ENCODE measurements at regions not wholly inside any gene's neighbourhood (a gene's known extent, or its start where the extent isn't known, plus 50 kb on each side); places are given as distances from the start of the nearest gene placed in this dataset.
"Not testable (repeated sequence)": the region's sequence is repeated elsewhere in the genome, so short reads cannot be mapped to it uniquely, and the experiment has no call there.

DNA sequence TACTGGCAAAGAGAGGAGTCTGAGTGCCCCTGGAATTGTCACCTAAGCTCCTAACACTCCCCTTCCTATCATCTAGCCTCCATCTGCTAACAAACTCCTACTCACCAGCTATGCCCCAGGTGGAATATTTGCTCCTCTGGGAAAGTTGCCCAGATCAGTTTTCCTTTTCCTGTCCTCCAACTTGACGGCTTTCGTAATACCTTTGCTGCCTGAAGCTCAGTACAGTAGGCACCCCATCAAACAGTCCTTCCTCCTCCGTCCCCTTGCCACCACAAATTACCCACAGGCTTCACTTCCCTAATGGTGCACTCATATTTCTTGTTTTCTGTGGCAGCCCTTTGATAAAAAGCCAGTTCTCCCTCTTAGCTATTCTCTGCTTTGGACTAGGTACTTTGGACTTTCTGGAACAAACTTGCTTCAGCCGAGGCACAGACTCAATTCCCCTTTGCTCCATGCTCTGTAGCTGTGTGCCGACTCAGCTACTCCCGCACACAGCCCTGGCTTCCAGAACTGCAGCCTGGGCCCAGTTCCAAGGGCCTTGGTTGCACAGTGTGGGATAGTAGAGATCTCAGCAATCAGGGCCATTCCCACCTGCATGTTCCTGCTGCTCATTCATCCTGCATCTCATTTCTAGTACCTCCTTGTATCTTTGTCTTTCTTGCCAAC is 605.1 kb downstream of the BCOR start:
- Histone ChIP-seq H4K8ac (ENCODE audit: low read depth, low read length) (no peak overlapping the region), H3K4ac (ENCODE audit: low read depth, low read length) (no peak overlapping the region), H3K18ac (ENCODE audit: low read length) (no peak overlapping the region), H4K5ac (ENCODE audit: low read length) (no peak overlapping the region), H2BK15ac (replicated peaks; ENCODE audit: low read depth) (no peak overlapping the region), H2AK5ac (ENCODE audit: low read length) (no peak overlapping the region), H2BK5ac (ENCODE audit: low read length) (no peak overlapping the region), H3K79me1 (ENCODE audit: low read length) (no peaks in the 10 kb centered on the region), H3K4me3 (ENCODE audit: low read length) (no peak overlapping the region), H3K27me3 (ENCODE audit: insufficient read depth, low read length, poor library complexity) (no peaks in the 10 kb centered on the region), H3K27ac (ENCODE audit: low read depth, low read length) (no peak overlapping the region), H3K56ac (ENCODE audit: low read length) (no peak overlapping the region), H3K79me2 (ENCODE audit: control insufficient read depth, insufficient read depth, low read length) (no peaks in the 10 kb centered on the region), H3K36me3 (ENCODE audit: control insufficient read depth, insufficient read depth, low read length) (no peaks in the 10 kb centered on the region), H3K4me1 (ENCODE audit: control insufficient read depth, low read depth, low read length) (no peaks in the 10 kb centered on the region), H3K4me2 (ENCODE audit: low read length) (no peak overlapping the region), H2BK120ac (ENCODE audit: low read depth, low read length) (no peak overlapping the region), H3K9ac (ENCODE audit: low read length) (no peak overlapping the region), H3K23ac (ENCODE audit: low read length) (no peak overlapping the region)
- WGBS (ENCODE audit: extremely low coverage, insufficient coverage, low lambda C conversion rate): no CpG with 5 or more reads among the region's 6 CpGs
- DNase-seq: no peak

DNA sequence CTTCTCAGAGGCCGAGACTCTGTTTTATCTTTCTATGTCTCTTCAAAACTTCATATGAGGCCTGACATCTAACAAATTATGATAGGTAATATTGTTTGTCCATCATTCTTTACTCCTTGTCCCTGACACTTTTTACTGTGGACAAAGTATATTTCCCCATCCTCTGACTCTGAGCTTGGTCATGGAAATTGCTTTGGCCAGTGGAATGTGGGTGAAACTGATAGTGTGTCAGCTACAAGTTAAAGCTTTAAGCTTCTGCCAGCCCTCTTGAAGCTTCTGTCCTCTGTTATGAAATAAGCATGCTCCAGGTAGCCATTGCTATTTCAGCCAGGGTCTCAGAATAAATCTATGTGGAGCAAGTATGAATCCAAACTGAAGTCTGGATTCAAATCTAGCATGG is 604.6 kb downstream of the BCOR start:
- DNase-seq: no peak
- Histone ChIP-seq H3K18ac (ENCODE audit: low read length) (no peak overlapping the region), H3K79me1 (ENCODE audit: low read length) (no peaks in the 10 kb centered on the region), H4K8ac (ENCODE audit: low read depth, low read length) (no peak overlapping the region), H3K27me3 (ENCODE audit: insufficient read depth, low read length, poor library complexity) (no peaks in the 10 kb centered on the region), H2AK5ac (ENCODE audit: low read length) (no peak overlapping the region), H4K5ac (ENCODE audit: low read length) (no peak overlapping the region), H3K23ac (ENCODE audit: low read length) (no peak overlapping the region), H2BK120ac (ENCODE audit: low read depth, low read length) (no peak overlapping the region), H3K4me2 (ENCODE audit: low read length) (no peak overlapping the region), H2BK15ac (replicated peaks; ENCODE audit: low read depth) (no peak overlapping the region), H3K56ac (ENCODE audit: low read length) (no peak overlapping the region), H3K4me1 (ENCODE audit: control insufficient read depth, low read depth, low read length) (no peaks in the 10 kb centered on the region), H3K36me3 (ENCODE audit: control insufficient read depth, insufficient read depth, low read length) (no peaks in the 10 kb centered on the region), H3K79me2 (ENCODE audit: control insufficient read depth, insufficient read depth, low read length) (no peaks in the 10 kb centered on the region), H3K4ac (ENCODE audit: low read depth, low read length) (no peak overlapping the region), H3K4me3 (ENCODE audit: low read length) (no peak overlapping the region), H2BK5ac (ENCODE audit: low read length) (no peak overlapping the region), H3K27ac (ENCODE audit: low read depth, low read length) (no peak overlapping the region), H3K9ac (ENCODE audit: low read length) (no peak overlapping the region)
- no CpG with 5 or more reads among the region's 1 CpG for WGBS (ENCODE audit: extremely low coverage, insufficient coverage, low lambda C conversion rate)

DNA sequence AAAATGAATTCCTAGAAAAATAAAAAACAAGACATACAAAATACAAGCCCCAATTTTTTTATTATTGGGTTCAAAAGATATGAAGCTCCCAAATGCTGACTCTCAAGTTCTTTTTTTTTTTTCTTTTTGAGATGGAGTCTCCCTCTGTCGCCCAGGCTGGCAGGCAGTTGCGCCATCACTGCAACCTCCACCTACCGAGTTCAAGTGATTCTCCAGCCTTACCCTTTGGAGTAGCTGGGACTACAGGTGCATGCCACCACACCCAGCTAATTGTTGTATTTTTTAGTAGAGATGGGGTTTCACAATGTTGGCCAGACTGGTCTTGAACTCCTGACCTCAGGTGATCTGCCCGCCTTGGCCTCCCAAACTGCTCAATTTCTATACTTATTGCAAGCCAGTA is 600.6 kb downstream of the BCOR start:
- not testable (repeated sequence) for H3K36me3 ChIP-seq (ENCODE audit: control insufficient read depth, insufficient read depth, low read length); H3K79me1 ChIP-seq (ENCODE audit: low read length); H2AK5ac ChIP-seq (ENCODE audit: low read length); H4K5ac ChIP-seq (ENCODE audit: low read length); H3K79me2 ChIP-seq (ENCODE audit: control insufficient read depth, insufficient read depth, low read length); H2BK5ac ChIP-seq (ENCODE audit: low read length); H3K4ac ChIP-seq (ENCODE audit: low read depth, low read length); H3K4me3 ChIP-seq (ENCODE audit: low read length); H3K27me3 ChIP-seq (ENCODE audit: insufficient read depth, low read length, poor library complexity); H2BK15ac ChIP-seq (replicated peaks; ENCODE audit: low read depth); H4K8ac ChIP-seq (ENCODE audit: low read depth, low read length); H3K4me1 ChIP-seq (ENCODE audit: control insufficient read depth, low read depth, low read length); DNase-seq; H3K56ac ChIP-seq (ENCODE audit: low read length); H3K9ac ChIP-seq (ENCODE audit: low read length); H3K23ac ChIP-seq (ENCODE audit: low read length); H3K27ac ChIP-seq (ENCODE audit: low read depth, low read length); H2BK120ac ChIP-seq (ENCODE audit: low read depth, low read length); H3K18ac ChIP-seq (ENCODE audit: low read length); H3K4me2 ChIP-seq (ENCODE audit: low read length)
- whole genome bisulfite sequencing (ENCODE audit: extremely low coverage, insufficient coverage, low lambda C conversion rate): no CpG with 5 or more reads among the region's 4 CpGs

DNA sequence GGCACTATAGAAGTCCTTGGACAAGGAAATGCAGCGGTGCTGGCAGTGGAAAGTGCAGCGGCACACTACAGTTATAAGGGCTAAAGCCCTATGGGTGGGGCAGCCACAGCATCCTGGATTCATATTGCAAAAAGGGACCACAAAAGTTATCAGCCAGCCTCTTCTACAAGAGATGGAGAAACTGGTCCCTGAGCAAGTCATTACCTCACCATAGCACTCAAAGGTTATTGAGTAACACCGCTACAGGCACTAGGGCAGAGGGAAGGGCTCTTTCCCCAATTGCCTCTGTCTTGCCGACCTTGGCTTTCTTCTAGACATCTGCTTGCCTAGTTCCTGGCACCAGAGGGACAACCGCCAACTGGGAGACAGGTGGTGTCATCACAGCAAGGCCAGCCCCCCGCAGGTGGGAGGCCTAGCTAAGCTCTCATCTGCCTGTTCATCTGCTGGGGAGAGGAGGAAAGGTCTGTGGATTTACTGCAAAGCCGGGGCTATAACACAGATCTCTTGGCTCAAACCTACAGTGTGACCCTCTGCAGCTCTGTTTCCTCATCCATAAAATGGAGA is 600.0 kb downstream of the BCOR start:
- H3K79me2 ChIP-seq (ENCODE audit: control insufficient read depth, insufficient read depth, low read length): no peaks in the 10 kb centered on the region
- no peak overlapping the region for H2AK5ac ChIP-seq (ENCODE audit: low read length)
- no peak overlapping the region for H3K23ac ChIP-seq (ENCODE audit: low read length)
- no peak overlapping the region for H4K5ac ChIP-seq (ENCODE audit: low read length)
- H2BK15ac ChIP-seq (replicated peaks; ENCODE audit: low read depth): no peak overlapping the region
- no peaks in the 10 kb centered on the region for H3K79me1 ChIP-seq (ENCODE audit: low read length)
- no peak overlapping the region for H3K27ac ChIP-seq (ENCODE audit: low read depth, low read length)
- H3K4me2 ChIP-seq (ENCODE audit: low read length): no peak overlapping the region
- WGBS (ENCODE audit: extremely low coverage, insufficient coverage, low lambda C conversion rate): no CpG with 5 or more reads among the region's 7 CpGs
- H3K4ac ChIP-seq (ENCODE audit: low read depth, low read length): no peak overlapping the region
- DNase-seq: no peak
- no peak overlapping the region for H2BK5ac ChIP-seq (ENCODE audit: low read length)
- no peak overlapping the region for H3K56ac ChIP-seq (ENCODE audit: low read length)
- no peak overlapping the region for H2BK120ac ChIP-seq (ENCODE audit: low read depth, low read length)
- H3K9ac ChIP-seq (ENCODE audit: low read length): no peak overlapping the region
- no peaks in the 10 kb centered on the region for H3K4me1 ChIP-seq (ENCODE audit: control insufficient read depth, low read depth, low read length)
- no peak overlapping the region for H4K8ac ChIP-seq (ENCODE audit: low read depth, low read length)
- no peaks in the 10 kb centered on the region for H3K36me3 ChIP-seq (ENCODE audit: control insufficient read depth, insufficient read depth, low read length)
- H3K18ac ChIP-seq (ENCODE audit: low read length): no peak overlapping the region
- no peak overlapping the region for H3K4me3 ChIP-seq (ENCODE audit: low read length)
- no peaks in the 10 kb centered on the region for H3K27me3 ChIP-seq (ENCODE audit: insufficient read depth, low read length, poor library complexity)

DNA sequence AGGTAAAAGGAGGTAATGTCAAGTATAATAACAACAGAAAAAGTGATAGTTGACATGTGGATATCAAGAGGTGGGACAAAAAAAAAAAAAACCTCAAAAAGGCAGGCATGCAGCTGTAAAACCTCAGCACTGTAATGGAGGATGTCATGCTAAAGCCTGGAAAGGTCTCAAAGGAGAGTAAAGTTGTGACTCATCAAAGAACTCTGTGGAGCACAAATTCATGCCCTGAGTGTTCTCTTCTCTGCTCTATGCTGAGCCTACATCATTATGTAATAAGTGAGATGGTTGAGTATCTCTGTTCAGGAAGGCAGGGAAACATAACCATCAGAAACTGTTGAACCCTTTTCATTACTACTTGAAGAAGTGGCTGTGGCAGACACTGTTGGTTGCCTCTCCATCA is 597.8 kb downstream of the BCOR start:
- DNase-seq: no peak
- H2BK5ac ChIP-seq (ENCODE audit: low read length): no peak overlapping the region

DNA sequence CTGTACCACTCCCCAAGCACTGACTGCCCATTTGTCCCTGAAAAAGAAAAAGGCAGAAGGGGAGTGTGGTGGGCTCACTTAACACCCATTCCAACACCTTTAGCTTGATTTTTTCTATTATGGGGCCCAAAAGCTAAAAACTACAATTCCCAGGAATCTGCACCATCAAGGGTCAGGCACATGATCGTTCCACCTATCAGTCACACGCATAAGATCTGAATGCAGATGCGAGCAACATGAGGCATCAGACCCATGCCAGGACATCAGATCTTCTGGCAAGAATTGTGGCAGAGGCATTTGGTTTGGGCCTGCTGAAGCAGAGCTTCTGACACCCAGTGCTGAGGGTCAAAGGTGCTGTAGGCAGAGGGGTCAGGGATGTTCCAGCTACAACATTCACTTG is 595.9 kb downstream of the BCOR start:
- no peaks in the 10 kb centered on the region for H3K4me1 ChIP-seq (ENCODE audit: control insufficient read depth, low read depth, low read length)

More for the DNA sequence above, 597.8 kb downstream of the BCOR start:
- Histone ChIP-seq H3K4me3 (ENCODE audit: low read length) (no peak overlapping the region), H3K79me1 (ENCODE audit: low read length) (no peaks in the 10 kb centered on the region), H3K4ac (ENCODE audit: low read depth, low read length) (no peak overlapping the region), H3K56ac (ENCODE audit: low read length) (no peak overlapping the region), H3K18ac (ENCODE audit: low read length) (no peak overlapping the region), H2BK15ac (replicated peaks; ENCODE audit: low read depth) (no peak overlapping the region), H4K8ac (ENCODE audit: low read depth, low read length) (no peak overlapping the region), H2BK120ac (ENCODE audit: low read depth, low read length) (no peak overlapping the region), H3K79me2 (ENCODE audit: control insufficient read depth, insufficient read depth, low read length) (no peaks in the 10 kb centered on the region), H3K36me3 (ENCODE audit: control insufficient read depth, insufficient read depth, low read length) (no peaks in the 10 kb centered on the region), H4K5ac (ENCODE audit: low read length) (no peak overlapping the region), H3K27me3 (ENCODE audit: insufficient read depth, low read length, poor library complexity) (no peaks in the 10 kb centered on the region), H3K27ac (ENCODE audit: low read depth, low read length) (no peak overlapping the region), H3K9ac (ENCODE audit: low read length) (no peak overlapping the region), H3K4me2 (ENCODE audit: low read length) (no peak overlapping the region), H3K4me1 (ENCODE audit: control insufficient read depth, low read depth, low read length) (no peaks in the 10 kb centered on the region), H3K23ac (ENCODE audit: low read length) (no peak overlapping the region), H2AK5ac (ENCODE audit: low read length) (no peak overlapping the region)

More for the DNA sequence above, 595.9 kb downstream of the BCOR start:
- no peak overlapping the region for H3K23ac ChIP-seq (ENCODE audit: low read length)
- H3K79me2 ChIP-seq (ENCODE audit: control insufficient read depth, insufficient read depth, low read length): no peaks in the 10 kb centered on the region
- WGBS (ENCODE audit: extremely low coverage, insufficient coverage, low lambda C conversion rate): no CpG with 5 or more reads among the region's 3 CpGs
- H3K56ac ChIP-seq (ENCODE audit: low read length): no peak overlapping the region
- H2BK15ac ChIP-seq (replicated peaks; ENCODE audit: low read depth): no peak overlapping the region
- no peak overlapping the region for H2BK120ac ChIP-seq (ENCODE audit: low read depth, low read length)
- no peak overlapping the region for H3K4ac ChIP-seq (ENCODE audit: low read depth, low read length)
- H2BK5ac ChIP-seq (ENCODE audit: low read length): no peak overlapping the region
- no peak overlapping the region for H3K18ac ChIP-seq (ENCODE audit: low read length)
- no peak overlapping the region for H3K9ac ChIP-seq (ENCODE audit: low read length)
- DNase-seq: no peak
- no peak overlapping the region for H4K5ac ChIP-seq (ENCODE audit: low read length)
- H3K27ac ChIP-seq (ENCODE audit: low read depth, low read length): no peak overlapping the region
- H3K4me2 ChIP-seq (ENCODE audit: low read length): no peak overlapping the region
- no peak overlapping the region for H2AK5ac ChIP-seq (ENCODE audit: low read length)
- H3K27me3 ChIP-seq (ENCODE audit: insufficient read depth, low read length, poor library complexity): no peaks in the 10 kb centered on the region
- H4K8ac ChIP-seq (ENCODE audit: low read depth, low read length): no peak overlapping the region
- no peaks in the 10 kb centered on the region for H3K36me3 ChIP-seq (ENCODE audit: control insufficient read depth, insufficient read depth, low read length)
- H3K4me3 ChIP-seq (ENCODE audit: low read length): no peak overlapping the region
- no peaks in the 10 kb centered on the region for H3K79me1 ChIP-seq (ENCODE audit: low read length)
